Left cardiac atrium (tissue), 4 donors: ENCODE measurements at regions not wholly inside any gene's neighbourhood (a gene's known extent, or its start where the extent isn't known, plus 50 kb on each side); places are given as distances from the start of the nearest gene placed in this dataset.
A peak's percentile ranks its signal among the peaks of the same experiment; 100 is the strongest.
"Not testable (repeated sequence)": the region's sequence is repeated elsewhere in the genome, so short reads cannot be mapped to it uniquely, and the experiment has no call there.

Source experiments
- ATAC-seq, 2 donors: fragments of 200-7000 bp; cut with Tn5 transposase; one replicate each; pipeline ENCODE4 v1.9.1; 2020; ENCODE audit warnings: mild to moderate bottlenecking in 2 of 2, moderate library complexity in 2 of 2
- DNase-seq: peaks from one replicate; pipeline ENCODE4 v3.0.0-alpha.2; 2020
- intact Hi-C, 2 donors: fragments of 100-400 bp; cut with DNase I; formaldehyde crosslinking; loops; one replicate each; pipeline versions ENCODE4 v1.14.1 to v1.15.1; 2022 to 2023
- donor health status: DM: no; HTN: yes; CAD: no.
- donor health status: DM: no; HTN: yes; CAD: no; lungs with severe emphysema.
- donor health status: DM: yes; HTN: yes; CAD: no.
- donor health status: Dilated cardiomyopathy.

GRCh38 chr13:90454002-90454636 is 893.4 kb upstream of the MIR17HG start:
- intact Hi-C loops: no loop called here
- no peak for ATAC-seq
- DNase-seq: no peak

GRCh38 chr13:90455067-90455466 is 892.4 kb upstream of the MIR17HG start:
- intact Hi-C loops: no loop called here
- no peak for DNase-seq
- no peak for ATAC-seq

GRCh38 chr13:90455823-90456222 is 891.7 kb upstream of the MIR17HG start:
- ATAC-seq (no peak), DNase-seq (no peak)
- intact Hi-C loops: no loop called here

- ATAC-seq (no peak), DNase-seq (no peak)
Measured at GRCh38 chr13:90461398-90461797, 886.1 kb upstream of the MIR17HG start.

GRCh38 chr13:90477216-90477615 is 870.3 kb upstream of the MIR17HG start:
- intact Hi-C loops: no loop called here
- DNase-seq: no peak
- no peak for ATAC-seq

More at GRCh38 chr13:90461398-90461797, 886.1 kb upstream of the MIR17HG start:
- intact Hi-C loops: no loop called here

GRCh38 chr13:90483906-90484305 is 863.6 kb upstream of the MIR17HG start:
- DNase-seq: no peak
- no peak for ATAC-seq

GRCh38 chr13:90485436-90485835 is 862.1 kb upstream of the MIR17HG start:
- intact Hi-C loops: no loop called here
- ATAC-seq: peak; percentile 59 to 60
- no peak for DNase-seq

More at GRCh38 chr13:90483906-90484305, 863.6 kb upstream of the MIR17HG start:
- intact Hi-C loops: no loop called here

GRCh38 chr13:90492872-90493271 is 854.6 kb upstream of the MIR17HG start:
- no peak for ATAC-seq
- DNase-seq: no peak
- intact Hi-C loops: no loop called here

- ATAC-seq: no peak
- DNase-seq: no peak
- intact Hi-C loops: no loop called here
Measured at GRCh38 chr13:90493667-90494066, 853.8 kb upstream of the MIR17HG start.

- ATAC-seq, intact Hi-C loops, DNase-seq: not testable (repeated sequence)
Measured at GRCh38 chr13:90494849-90495248, 852.6 kb upstream of the MIR17HG start.

- intact Hi-C loops: no loop called here
- ATAC-seq: no peak
- DNase-seq: no peak
Measured at GRCh38 chr13:90498096-90498495, 849.4 kb upstream of the MIR17HG start.

- no peak for DNase-seq
- no peak for ATAC-seq
- intact Hi-C loops: no loop called here
Measured at GRCh38 chr13:90498816-90499215, 848.7 kb upstream of the MIR17HG start.

GRCh38 chr13:90500569-90500968 is 846.9 kb upstream of the MIR17HG start:
- DNase-seq: no peak
- peak; percentile 81 to 82 for ATAC-seq
- intact Hi-C loops: no loop called here

GRCh38 chr13:90502153-90502552 is 845.3 kb upstream of the MIR17HG start:
- intact Hi-C loops: no loop called here
- peak; percentile 51 for DNase-seq
- ATAC-seq: peak; percentile 97

- DNase-seq: no peak
- intact Hi-C loops: no loop called here
- no peak for ATAC-seq
Measured at GRCh38 chr13:90502762-90503161, 844.7 kb upstream of the MIR17HG start.

GRCh38 chr13:90510319-90510718 is 837.2 kb upstream of the MIR17HG start:
- no peak for ATAC-seq
- intact Hi-C loops: no loop called here
- no peak for DNase-seq

GRCh38 chr13:90511903-90512302 is 835.6 kb upstream of the MIR17HG start:
- DNase-seq: no peak
- no peak for ATAC-seq
- intact Hi-C loops: no loop called here

- ATAC-seq, intact Hi-C loops, DNase-seq: not testable (repeated sequence)
Measured at GRCh38 chr13:90514712-90515111, 832.8 kb upstream of the MIR17HG start.

- no peak for ATAC-seq
- no peak for DNase-seq
- intact Hi-C loops: no loop called here
Measured at GRCh38 chr13:90518417-90518816, 829.1 kb upstream of the MIR17HG start.

GRCh38 chr13:90519157-90519556 is 828.3 kb upstream of the MIR17HG start:
- DNase-seq (no peak), ATAC-seq (no peak)
- intact Hi-C loops: no loop called here

- no peak for ATAC-seq
- intact Hi-C loops: no loop called here
- DNase-seq: no peak
Measured at GRCh38 chr13:90526711-90527110, 820.8 kb upstream of the MIR17HG start.

GRCh38 chr13:90531744-90532143 is 815.7 kb upstream of the MIR17HG start:
- intact Hi-C loops: no loop called here
- DNase-seq: no peak
- no peak for ATAC-seq
